C4-2B (cell line): ENCODE measurements at regions not wholly inside any gene's neighbourhood (a gene's known extent, or its start where the extent isn't known, plus 50 kb on each side); places are given as distances from the start of the nearest gene placed in this dataset.

Experiments
- H3K27ac ChIP-seq: fragments of 450-650 bp; 2 replicates; pipeline ENCODE4 v1.5.1; 2017
- ZFX ChIP-seq: fragments of 450-650 bp; IDR thresholded peaks from 2 replicates; pipeline ENCODE4 v1.6.1; 2017
- TF ChIP-seq, protein P1 (sequence below): fragments of 450-650 bp; conservative IDR thresholded peaks from 2 replicates; pipeline ENCODE4 v1.5.1; 2017; ENCODE audit warnings: mild to moderate bottlenecking

DNA sequence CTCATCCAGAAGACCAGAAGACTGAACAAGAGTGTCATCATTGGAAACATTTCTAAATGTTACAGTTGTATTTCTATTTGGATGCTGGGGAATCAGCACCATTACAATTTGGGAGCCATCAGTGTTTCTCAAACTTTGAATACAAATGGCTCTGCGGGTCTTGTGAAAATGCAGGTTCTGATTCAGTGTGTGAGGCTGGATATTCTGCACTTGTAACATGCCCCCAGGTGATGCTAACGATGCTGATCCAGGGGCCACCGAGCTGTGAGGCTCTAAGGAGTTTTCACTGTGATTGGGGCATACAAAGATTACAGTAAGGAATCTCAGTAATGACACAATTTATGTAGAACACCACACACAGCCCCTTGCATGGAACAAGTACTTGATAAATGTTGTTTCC is 167.7 kb downstream of the ACTL7B start:
- TF ChIP-seq, protein P1, sequence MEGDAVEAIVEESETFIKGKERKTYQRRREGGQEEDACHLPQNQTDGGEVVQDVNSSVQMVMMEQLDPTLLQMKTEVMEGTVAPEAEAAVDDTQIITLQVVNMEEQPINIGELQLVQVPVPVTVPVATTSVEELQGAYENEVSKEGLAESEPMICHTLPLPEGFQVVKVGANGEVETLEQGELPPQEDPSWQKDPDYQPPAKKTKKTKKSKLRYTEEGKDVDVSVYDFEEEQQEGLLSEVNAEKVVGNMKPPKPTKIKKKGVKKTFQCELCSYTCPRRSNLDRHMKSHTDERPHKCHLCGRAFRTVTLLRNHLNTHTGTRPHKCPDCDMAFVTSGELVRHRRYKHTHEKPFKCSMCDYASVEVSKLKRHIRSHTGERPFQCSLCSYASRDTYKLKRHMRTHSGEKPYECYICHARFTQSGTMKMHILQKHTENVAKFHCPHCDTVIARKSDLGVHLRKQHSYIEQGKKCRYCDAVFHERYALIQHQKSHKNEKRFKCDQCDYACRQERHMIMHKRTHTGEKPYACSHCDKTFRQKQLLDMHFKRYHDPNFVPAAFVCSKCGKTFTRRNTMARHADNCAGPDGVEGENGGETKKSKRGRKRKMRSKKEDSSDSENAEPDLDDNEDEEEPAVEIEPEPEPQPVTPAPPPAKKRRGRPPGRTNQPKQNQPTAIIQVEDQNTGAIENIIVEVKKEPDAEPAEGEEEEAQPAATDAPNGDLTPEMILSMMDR = no peak
- no peak for TF ChIP-seq ZFX
- no peak overlapping the region for H3K27ac ChIP-seq

DNA sequence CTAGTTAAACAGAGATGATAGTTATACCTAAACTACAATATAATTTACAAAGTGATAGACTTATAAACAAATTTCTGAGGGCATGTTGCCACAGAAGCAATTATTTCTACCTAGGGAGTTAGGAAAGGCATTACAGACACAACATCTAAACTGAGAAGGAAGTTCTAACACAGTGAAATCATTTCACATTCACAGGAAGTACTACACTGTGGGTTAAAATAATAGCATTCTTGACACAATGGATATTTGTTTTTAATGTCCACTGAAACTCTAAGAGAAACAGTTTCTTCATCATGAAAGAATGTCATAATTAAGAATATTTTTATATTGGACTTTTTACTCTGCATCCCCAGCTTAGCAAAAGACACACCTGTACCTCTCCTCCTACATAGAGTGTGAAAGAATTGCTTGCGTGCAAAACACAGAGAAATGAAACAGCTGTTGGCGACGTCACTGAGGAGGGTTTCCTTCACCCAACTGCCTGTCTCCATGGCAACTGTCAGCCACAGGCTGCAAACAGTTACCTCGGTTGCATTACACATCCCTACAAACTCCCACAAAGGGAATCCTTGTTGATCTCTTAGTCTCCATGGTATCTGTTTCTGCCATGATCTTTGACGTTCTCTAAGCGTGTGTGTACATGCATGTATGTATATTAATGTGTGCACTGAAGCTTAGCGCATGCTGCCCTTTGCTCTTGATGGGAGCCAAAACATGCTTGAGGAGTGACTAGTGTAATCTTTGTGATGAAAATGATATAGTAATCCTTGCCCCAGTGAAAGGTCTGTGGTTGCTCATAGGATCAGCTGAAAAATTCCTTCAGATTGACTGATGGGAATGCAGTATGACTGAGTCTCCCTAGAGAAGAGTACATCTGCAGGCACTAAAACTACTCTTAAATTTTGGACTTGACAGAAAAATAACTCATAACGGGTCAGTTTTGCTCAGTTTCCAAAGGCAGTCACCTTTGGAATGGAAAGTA is 168.5 kb downstream of the ACTL7B start:
- TF ChIP-seq, protein P1 = no peak
- no peak for TF ChIP-seq ZFX
- H3K27ac ChIP-seq = no peak overlapping the region

DNA sequence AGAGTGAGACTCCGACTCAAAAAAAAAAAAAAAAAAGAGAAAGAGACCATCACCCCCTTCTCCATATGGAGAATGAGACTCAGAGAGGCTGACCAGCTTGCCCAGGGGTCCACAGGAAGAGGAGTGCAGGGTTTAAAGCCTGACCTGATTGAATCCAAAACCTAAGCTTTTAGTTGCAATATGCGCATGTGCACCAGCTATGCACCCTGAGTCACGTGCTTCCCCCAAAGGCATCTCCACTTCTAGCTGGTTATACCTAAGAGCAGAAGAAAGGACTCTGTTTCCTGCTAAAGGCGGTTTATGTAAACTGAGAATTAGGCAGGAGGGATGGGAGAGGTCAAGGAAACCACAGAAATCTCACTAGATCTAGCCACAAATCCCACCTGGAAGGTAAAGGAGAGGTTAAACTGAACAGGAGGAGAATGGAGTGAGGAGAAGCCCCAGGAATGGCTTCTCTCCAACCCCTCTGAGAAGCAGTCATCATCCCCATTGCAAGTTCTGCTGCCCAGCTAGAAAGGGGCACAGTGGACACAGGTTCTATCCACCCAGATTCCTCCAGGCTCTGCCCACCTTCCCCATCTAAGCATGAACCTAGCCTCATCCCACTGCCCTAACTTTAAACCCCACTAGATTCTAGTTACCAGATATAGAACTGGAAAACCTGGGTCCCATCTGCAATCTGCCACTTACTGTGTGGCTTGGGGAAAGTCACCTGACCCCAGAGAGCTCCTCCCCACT is 171.3 kb downstream of the ACTL7B start:
- TF ChIP-seq ZFX = no peak
- TF ChIP-seq, protein P1 = no peak

DNA sequence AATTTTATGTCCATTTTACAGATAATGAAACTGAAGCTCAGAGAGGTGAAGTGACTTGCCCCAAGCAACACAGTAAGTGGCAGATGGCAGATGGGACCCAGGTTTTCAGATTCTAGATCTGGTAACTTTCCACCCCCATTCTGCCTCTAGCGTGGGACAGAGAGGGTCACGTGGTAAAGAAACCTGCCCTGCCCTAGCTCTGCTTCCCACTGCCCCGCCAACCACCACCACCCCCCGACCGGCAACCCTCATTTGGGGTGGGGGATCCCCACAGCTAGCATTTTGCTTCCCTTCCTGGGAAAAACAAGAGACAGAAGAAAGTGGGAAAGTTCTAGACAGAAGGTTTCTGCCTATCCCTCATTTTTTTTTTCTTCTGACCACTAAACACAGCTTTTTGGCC is 172.5 kb downstream of the ACTL7B start:
- no peak for TF ChIP-seq ZFX
- no peak overlapping the region for H3K27ac ChIP-seq

More for the DNA sequence above, 171.3 kb downstream of the ACTL7B start:
- no peak overlapping the region for H3K27ac ChIP-seq

DNA sequence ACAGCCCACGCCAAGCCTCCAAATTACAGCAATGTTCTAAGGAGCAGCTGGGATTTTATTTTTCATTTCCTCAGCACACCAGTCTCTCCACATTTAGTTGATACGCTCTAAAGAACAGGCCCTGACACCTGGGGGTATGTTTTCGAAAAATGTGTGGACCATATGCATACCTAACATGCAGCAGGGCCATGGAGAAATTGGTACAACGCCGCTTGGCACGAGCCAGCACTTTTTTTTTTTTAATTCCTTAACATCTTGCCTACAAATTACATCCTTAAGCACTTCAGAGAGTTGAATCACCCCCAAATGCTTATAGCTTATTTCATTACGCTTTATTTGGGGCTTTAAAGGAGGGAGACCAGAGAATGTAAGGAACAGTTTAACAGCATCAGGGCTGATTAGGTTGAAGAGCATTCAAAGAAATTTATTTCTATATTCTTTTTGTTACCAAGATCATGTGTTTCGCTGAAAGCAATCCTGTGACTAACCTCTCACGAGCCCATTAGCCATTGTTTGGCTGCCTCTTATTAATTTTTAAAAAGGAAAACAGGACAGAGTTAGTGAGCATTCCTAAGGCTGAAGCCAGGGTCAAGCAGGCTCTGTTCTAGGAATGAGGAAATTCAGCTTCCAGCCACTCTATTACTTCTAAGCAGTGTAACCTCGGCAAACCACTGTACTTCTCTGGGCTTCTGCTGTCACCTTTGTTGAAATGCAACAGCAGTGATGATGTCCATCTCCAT is 173.8 kb downstream of the ACTL7B start:
- TF ChIP-seq, protein P1 = no peak
- TF ChIP-seq ZFX = no peak
- H3K27ac ChIP-seq = no peak overlapping the region

DNA sequence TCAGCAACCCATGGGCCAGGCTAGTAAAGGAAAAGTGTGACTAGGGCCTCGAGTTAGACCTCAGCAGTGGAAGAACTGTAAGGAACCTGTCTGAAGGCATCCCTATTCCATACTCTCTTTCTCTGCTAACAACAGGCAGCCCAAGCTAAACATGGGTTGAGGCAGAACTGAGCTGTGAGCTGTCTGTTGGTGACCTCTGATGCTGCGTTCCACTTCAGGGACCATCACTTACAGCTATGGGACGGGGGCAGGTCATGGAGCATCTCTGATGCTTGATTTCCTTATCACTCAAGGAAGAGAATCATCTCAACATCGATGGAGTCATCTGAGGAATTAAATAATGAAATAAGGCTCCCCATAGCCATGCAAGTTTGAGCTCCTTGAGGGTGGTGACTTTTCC is 174.8 kb downstream of the ACTL7B start:
- no peak overlapping the region for H3K27ac ChIP-seq
- TF ChIP-seq, protein P1 = no peak
- no peak for TF ChIP-seq ZFX

DNA sequence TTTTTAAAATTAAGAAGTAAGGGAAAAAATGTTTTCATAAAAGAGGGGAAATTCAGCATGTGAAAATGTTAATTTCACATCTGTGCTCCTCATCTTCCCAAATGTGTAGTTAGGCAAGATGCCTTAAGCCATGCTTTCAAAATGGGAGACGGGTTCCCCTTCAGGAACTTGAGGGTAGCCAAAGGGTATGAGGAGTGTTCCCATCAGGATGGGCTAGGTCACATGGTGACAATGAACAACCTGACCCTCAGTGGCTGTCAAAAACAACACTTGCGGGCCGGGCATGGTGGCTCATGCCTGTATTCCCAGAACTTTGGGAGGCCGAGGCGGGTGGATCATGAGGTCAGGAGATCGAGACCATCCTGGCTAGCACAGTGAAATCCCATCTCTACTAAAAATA is 178.0 kb downstream of the ACTL7B start:
- TF ChIP-seq, protein P1 = no peak
- no peak for TF ChIP-seq ZFX
- H3K27ac ChIP-seq = no peak overlapping the region
